Astrocyte of the cerebellum (primary cell): ENCODE measurements at regions not wholly inside any gene's neighbourhood (a gene's known extent, or its start where the extent isn't known, plus 50 kb on each side); places are given as distances from the start of the nearest gene placed in this dataset.

ENCODE experiments used
- DNase-seq: peaks from one replicate; pipeline ENCODE4 v3.0.0-alpha.2; 2011; ENCODE audit warnings: low read depth
- H3K4me3 ChIP-seq: 2 replicates; pipeline ENCODE4 v1.5.1; 2011; ENCODE audit warnings: mild to moderate bottlenecking, low read depth, low read length, moderate library complexity
- CTCF ChIP-seq: IDR thresholded peaks from 2 replicates; pipeline ENCODE4 v1.5.1; 2012; ENCODE audit warnings: low read length, low read depth, moderate library complexity, mild to moderate bottlenecking; ENCODE audit errors: missing control alignments
- in situ Hi-C: cut with HindIII; loops from 2 replicates; pipeline ENCODE4 v1.10.0; 2017; ENCODE audit warnings: low sequenced_read_pairs

- no peak for DNase-seq
- H3K4me3 ChIP-seq: no peak overlapping the region
- no peak for TF ChIP-seq CTCF
- in situ Hi-C loops: no loop called here
Observed at GRCh38 chr6:90351696-90352095, 55.1 kb upstream of the BACH2 start.

DNA sequence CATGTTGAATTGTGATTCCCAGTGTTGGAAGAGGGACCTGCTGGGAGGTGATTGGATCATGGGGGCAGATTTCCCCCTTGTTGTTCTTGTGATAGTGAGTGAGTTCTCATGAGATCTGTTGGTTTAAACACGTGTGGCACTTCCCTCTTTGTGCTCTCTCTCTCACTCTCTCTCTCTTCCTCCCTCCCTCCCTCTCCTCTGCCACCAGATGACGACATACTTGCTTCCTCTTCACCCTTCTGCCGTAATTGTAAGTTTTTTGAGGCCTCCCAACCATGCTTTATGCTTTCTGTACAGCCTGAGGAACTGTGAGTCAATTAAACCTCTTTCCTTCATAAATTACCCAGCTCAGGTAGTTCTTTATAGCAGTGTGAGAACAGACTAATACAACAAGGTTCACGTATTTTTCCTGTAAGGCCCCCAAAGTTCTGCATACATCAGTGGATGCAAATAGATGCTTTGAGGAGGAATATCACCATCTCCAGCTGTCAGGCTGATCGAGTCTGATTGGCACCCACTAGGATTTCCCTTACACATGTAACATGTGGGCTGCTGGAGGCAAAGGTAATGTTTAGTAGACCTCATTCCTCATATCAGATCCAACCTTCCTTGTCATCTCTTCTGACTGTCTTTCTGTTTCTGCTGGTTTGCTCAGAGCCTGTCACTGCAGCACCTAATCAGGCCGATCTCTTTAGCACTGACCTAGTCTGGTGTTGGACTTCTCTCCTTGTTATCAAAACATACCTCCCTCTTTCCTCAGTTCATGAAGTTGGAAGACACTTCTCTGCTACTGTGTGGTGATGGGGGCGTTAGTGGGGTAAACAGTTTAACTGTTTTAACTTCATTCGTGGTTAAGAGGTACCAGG lies 54.3 kb upstream of the BACH2 start:
- DNase-seq: no peak
- TF ChIP-seq CTCF: no peak
- in situ Hi-C loops: no loop called here
- H3K4me3 ChIP-seq: no peak overlapping the region

GRCh38 chr6:90347411-90347851 lies 50.8 kb upstream of the BACH2 start:
- DNase-seq: no peak
- no peak overlapping the region for H3K4me3 ChIP-seq
- no peak for TF ChIP-seq CTCF
- in situ Hi-C loops: no loop called here

GRCh38 chr6:90346729-90347128 lies 50.1 kb upstream of the BACH2 start:
- no peak for DNase-seq
- in situ Hi-C loops: no loop called here
- TF ChIP-seq CTCF: no peak
- H3K4me3 ChIP-seq: no peak overlapping the region
